Calu3 (cell line): ENCODE measurements at regions not wholly inside any gene's neighbourhood (a gene's known extent, or its start where the extent isn't known, plus 50 kb on each side); places are given as distances from the start of the nearest gene placed in this dataset.

Source experiments
- BruUV-seq: library from RNA; stranded (reverse); fragments of 400-500 nt; replicated peaks from 2 replicates; lab custom pipeline; 2021; lab: Mats Ljungman, UMichigan
- CTCF ChIA-PET: fragments of 300-600 bp; sonication (Branson Sonifier 250); formaldehyde crosslinking; loops from one replicate; lab custom pipeline; 2022; ENCODE audit warnings: antibody characterized with exemption; lab: Charles Lee
- DNase-seq: peaks from one replicate; pipeline ENCODE4 v3.0.0; 2022
- H3K27ac Mint-ChIP-seq: one replicate; pipeline ENCODE4 v1.8.0; 2022; ENCODE audit warnings: mixed read lengths; ENCODE audit not compliant: unreplicated experiment
- H3K27me3 Mint-ChIP-seq: one replicate; pipeline ENCODE4 v1.8.0; 2022; ENCODE audit warnings: mixed read lengths; ENCODE audit not compliant: unreplicated experiment
- H3K36me3 Mint-ChIP-seq: one replicate; pipeline ENCODE4 v1.8.0; 2022; ENCODE audit warnings: mild to moderate bottlenecking, moderate library complexity, mixed read lengths; ENCODE audit not compliant: insufficient read depth, unreplicated experiment
- H3K4me1 Mint-ChIP-seq: one replicate; pipeline ENCODE4 v1.8.0; 2022; ENCODE audit warnings: mild to moderate bottlenecking, low read depth, mixed read lengths; ENCODE audit not compliant: unreplicated experiment
- H3K4me3 Mint-ChIP-seq: one replicate; pipeline ENCODE4 v1.8.0; 2022; ENCODE audit warnings: mild to moderate bottlenecking, low read depth, moderate library complexity, mixed read lengths; ENCODE audit not compliant: unreplicated experiment
- H3K9me3 Mint-ChIP-seq: one replicate; pipeline ENCODE4 v1.8.0; 2022; ENCODE audit warnings: low read depth, mixed read lengths; ENCODE audit not compliant: unreplicated experiment
- CTCF ChIP-seq: fragments of 200-600 bp; IDR thresholded peaks from one replicate; pipeline ENCODE4 v1.8.0; 2022; ENCODE audit warnings: antibody characterized with exemption; ENCODE audit not compliant: unreplicated experiment
- intact Hi-C: fragments of 100-400 bp; cut with micrococcal nuclease; formaldehyde crosslinking; loops from one replicate; pipeline ENCODE4 v1.10.0; 2022; ENCODE audit not compliant: unreplicated experiment

DNA sequence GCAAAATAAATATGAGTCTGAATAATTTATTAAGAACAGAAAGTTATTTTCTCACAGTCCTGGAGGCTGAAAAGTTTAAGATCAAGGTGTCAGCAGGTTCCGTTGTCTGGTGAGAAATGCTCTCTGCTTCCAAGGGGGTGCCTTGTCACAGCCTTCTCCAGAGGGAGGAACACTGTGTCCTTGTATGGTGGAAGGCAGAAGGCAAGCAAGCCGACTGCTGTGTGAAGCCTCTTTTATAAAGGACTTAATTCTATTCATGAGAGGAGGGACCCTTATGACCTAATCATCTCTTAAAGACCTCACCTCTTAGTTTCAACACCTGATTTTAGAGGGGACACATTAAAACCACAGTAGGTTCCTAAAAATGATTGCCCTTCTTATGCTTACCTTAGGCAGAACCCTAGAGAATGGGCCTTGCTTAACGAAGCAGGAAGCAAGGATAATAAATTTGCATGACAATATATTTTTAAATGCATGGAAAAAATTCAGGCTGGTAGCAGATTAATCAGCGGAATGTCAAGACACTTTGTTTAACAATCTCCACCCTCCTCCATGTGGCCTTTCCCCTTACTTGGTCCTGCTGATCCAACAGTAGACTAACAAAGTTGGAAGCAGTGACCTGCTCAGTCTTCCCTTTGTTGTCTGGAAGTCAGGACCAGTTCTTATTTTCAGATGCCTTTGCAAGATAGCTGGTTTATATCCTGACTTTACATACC lies 154.9 kb downstream of the DYRK2 start:
- DNase-seq: no peak

DNA sequence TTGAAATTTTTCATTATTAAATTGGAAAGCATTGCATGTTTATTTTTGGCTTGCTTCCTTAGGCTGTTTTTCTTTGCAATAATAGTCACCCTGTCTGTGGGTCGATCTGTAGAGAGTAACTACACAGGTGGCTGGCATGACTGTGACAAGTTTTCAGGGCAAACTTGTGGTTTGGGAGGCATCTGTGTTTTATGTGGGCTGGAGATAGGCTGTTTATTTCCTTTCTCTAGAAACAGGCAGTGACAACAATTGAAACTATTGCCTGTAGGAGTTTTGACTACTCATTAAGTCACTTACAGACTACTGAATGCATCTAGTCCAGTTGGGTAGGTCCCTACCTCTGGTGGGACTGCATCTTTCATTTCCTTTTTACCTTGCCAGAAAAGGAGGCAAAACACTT lies 155.6 kb downstream of the DYRK2 start:
- CTCF ChIA-PET: no interaction called here
- Mint-ChIP-seq H3K9me3 (no peaks in the 10 kb centered on the region), H3K27me3 (no peaks in the 10 kb centered on the region), H3K27ac (no peak overlapping the region), H3K4me3 (no peak overlapping the region), H3K4me1 (peaks cover 4% of the 10 kb centered on the region), H3K36me3 (no peaks in the 10 kb centered on the region)
- DNase-seq: no peak
- BruUV-seq: no TSS peak
- TF ChIP-seq CTCF: no peak
- intact Hi-C loops: no loop called here

More for the DNA sequence above, 154.9 kb downstream of the DYRK2 start:
- Mint-ChIP-seq H3K36me3 (no peaks in the 10 kb centered on the region), H3K4me1 (peaks cover 10% of the 10 kb centered on the region), H3K9me3 (no peaks in the 10 kb centered on the region), H3K27ac (no peak overlapping the region), H3K27me3 (no peaks in the 10 kb centered on the region), H3K4me3 (no peak overlapping the region)
- intact Hi-C loops: no loop called here
- CTCF ChIA-PET: no interaction called here
- no peak for TF ChIP-seq CTCF
- BruUV-seq: no TSS peak

- no peak for TF ChIP-seq CTCF
- DNase-seq: no peak
- H3K4me3 Mint-ChIP-seq: no peak overlapping the region
- H3K4me1 Mint-ChIP-seq: no peaks in the 10 kb centered on the region
- intact Hi-C loops: no loop called here
- CTCF ChIA-PET: interaction anchor here (0.6 to 0.8 kb wide), 3 partner anchors 77 to 452 kb away, joined by 3 to 4 read pairs (median 3); no protein-coding TSS in a partner anchor
- BruUV-seq: no TSS peak
- no peaks in the 10 kb centered on the region for H3K9me3 Mint-ChIP-seq
- H3K27me3 Mint-ChIP-seq: no peaks in the 10 kb centered on the region
- no peaks in the 10 kb centered on the region for H3K36me3 Mint-ChIP-seq
- no peak overlapping the region for H3K27ac Mint-ChIP-seq
These were observed 159.3 kb downstream of the DYRK2 start for GRCh38 chr12:67807814-67808213.

- H3K27ac Mint-ChIP-seq: no peak overlapping the region
- CTCF ChIA-PET: no interaction called here
- H3K36me3 Mint-ChIP-seq: no peaks in the 10 kb centered on the region
- TF ChIP-seq CTCF: no peak
- H3K4me1 Mint-ChIP-seq: no peaks in the 10 kb centered on the region
- no peaks in the 10 kb centered on the region for H3K27me3 Mint-ChIP-seq
- peaks cover 2% of the 10 kb centered on the region for H3K9me3 Mint-ChIP-seq
- no peak overlapping the region for H3K4me3 Mint-ChIP-seq
- intact Hi-C loops: no loop called here
- no TSS peak for BruUV-seq
- DNase-seq: no peak
These were observed 161.6 kb downstream of the DYRK2 start for GRCh38 chr12:67810166-67810565.
